Transverse colon (tissue), 4 donors: ENCODE measurements at regions not wholly inside any gene's neighbourhood (a gene's known extent, or its start where the extent isn't known, plus 50 kb on each side); places are given as distances from the start of the nearest gene placed in this dataset.

ENCODE experiments used
- DNase-seq: peaks from one replicate; pipeline ENCODE4 v3.0.0-alpha.2; 2019
- H3K27ac ChIP-seq, 4 donors: fragments of 200-600 bp; sonication (generic); 2 replicates each; pipeline ENCODE4 v1.5.1; 2016 to 2018; ENCODE audit warnings: inconsistent platforms in 4 of 4
- H3K27me3 ChIP-seq: fragments of 200-600 bp; sonication (generic); 2 replicates; pipeline ENCODE4 v1.5.1; 2017; ENCODE audit warnings: inconsistent platforms
- H3K36me3 ChIP-seq, 4 donors: fragments of 200-600 bp; sonication (generic); 2 replicates each; pipeline ENCODE4 v1.5.1; 2017 to 2019; ENCODE audit warnings: inconsistent platforms in 4 of 4
- H3K4me1 ChIP-seq, 4 donors: fragments of 200-600 bp; sonication (generic); 2 replicates each; pipeline ENCODE4 v1.5.1; 2017 to 2020; ENCODE audit warnings: inconsistent platforms in 4 of 4
- H3K4me3 ChIP-seq, 4 donors: fragments of 200-600 bp; sonication (generic); 1 replicate in 1 of 4; 2 replicates in 3 of 4; pipeline versions ENCODE4 v1.5.1 to v1.6.1; 2017 to 2019; ENCODE audit warnings: inconsistent platforms in 4 of 4
- H3K9me3 ChIP-seq, 2 donors: fragments of 200-600 bp; sonication (generic); 2 replicates each; pipeline ENCODE4 v1.5.1; 2017 to 2019; ENCODE audit warnings: inconsistent platforms in 2 of 2
- EP300 ChIP-seq: sonication (generic); formaldehyde crosslinking; IDR thresholded peaks from one replicate; pipeline ENCODE4 v1.6.1; 2017; ENCODE audit warnings: antibody characterized with exemption, low read depth
- POLR2A ChIP-seq: fragments of 450-650 bp; IDR thresholded peaks from one replicate; pipeline ENCODE4 v1.6.1; 2016; ENCODE audit warnings: antibody characterized with exemption, mild to moderate bottlenecking, moderate library complexity
- POLR2AphosphoS5 ChIP-seq, 3 donors: sonication (generic); formaldehyde crosslinking; IDR thresholded peaks; one replicate each; pipeline ENCODE4 v1.6.1; 2016; ENCODE audit warnings: antibody characterized with exemption in 3 of 3
- WGBS, 2 donors: methylation state at CpG; one replicate each; pipeline ENCODE4 v1.1.5; 2018; ENCODE audit warnings: low coverage in 1 of 2; 5-methylcytosine and 5-hydroxymethylcytosine counted together
- in situ Hi-C, 4 donors: fragments of 200-750 bp; cut with MboI; loops; one replicate each; pipeline versions ENCODE4 v1.15.0 to v1.15.1; 2017; ENCODE audit warnings: low sequenced_read_pairs in 3 of 4, low pct_ligation_motif_present in 1 of 4, low pct_unique_long_range_greater_than_20kb in 1 of 4
- intact Hi-C: fragments of 100-400 bp; cut with DNase I; formaldehyde crosslinking; loops from one replicate; pipeline ENCODE4 v1.15.1; 2023; ENCODE audit warnings: low total_unique reads
- TF ChIP-seq, protein P1 (sequence below), 5 experiments: fragments of 200-600 bp in 3 of 5; fragments of 450-650 bp in 2 of 5; sonication (generic) in 3 of 5; IDR thresholded peaks; 1 replicate in 2 of 5; 2 replicates in 3 of 5; pipeline ENCODE4 v1.5.1; 2016 to 2017; ENCODE audit warnings: antibody characterized with exemption in 5 of 5, inconsistent platforms in 3 of 5, mild to moderate bottlenecking in 2 of 5, moderate library complexity in 1 of 5

GRCh38 chr2:33712674-33713073 lies 113.6 kb upstream of the FAM98A start:
- Histone ChIP-seq H3K36me3 (no peaks in the 10 kb centered on the region), H3K4me3 (no peak overlapping the region), H3K9me3 (no peaks in the 10 kb centered on the region), H3K4me1 (no peaks in the 10 kb centered on the region), H3K27me3 (no peaks in the 10 kb centered on the region), H3K27ac (no peak overlapping the region)
- TF ChIP-seq POLR2A (no peak), POLR2AphosphoS5 (IDR thresholded peaks at IDR 0.05) (no peak), EP300 (no peak)
- TF ChIP-seq, protein P1, sequence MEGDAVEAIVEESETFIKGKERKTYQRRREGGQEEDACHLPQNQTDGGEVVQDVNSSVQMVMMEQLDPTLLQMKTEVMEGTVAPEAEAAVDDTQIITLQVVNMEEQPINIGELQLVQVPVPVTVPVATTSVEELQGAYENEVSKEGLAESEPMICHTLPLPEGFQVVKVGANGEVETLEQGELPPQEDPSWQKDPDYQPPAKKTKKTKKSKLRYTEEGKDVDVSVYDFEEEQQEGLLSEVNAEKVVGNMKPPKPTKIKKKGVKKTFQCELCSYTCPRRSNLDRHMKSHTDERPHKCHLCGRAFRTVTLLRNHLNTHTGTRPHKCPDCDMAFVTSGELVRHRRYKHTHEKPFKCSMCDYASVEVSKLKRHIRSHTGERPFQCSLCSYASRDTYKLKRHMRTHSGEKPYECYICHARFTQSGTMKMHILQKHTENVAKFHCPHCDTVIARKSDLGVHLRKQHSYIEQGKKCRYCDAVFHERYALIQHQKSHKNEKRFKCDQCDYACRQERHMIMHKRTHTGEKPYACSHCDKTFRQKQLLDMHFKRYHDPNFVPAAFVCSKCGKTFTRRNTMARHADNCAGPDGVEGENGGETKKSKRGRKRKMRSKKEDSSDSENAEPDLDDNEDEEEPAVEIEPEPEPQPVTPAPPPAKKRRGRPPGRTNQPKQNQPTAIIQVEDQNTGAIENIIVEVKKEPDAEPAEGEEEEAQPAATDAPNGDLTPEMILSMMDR (IDR thresholded peaks at IDR 0.05), result no peak
- in situ Hi-C loops, result no loop called here
- intact Hi-C loops, result no loop called here
- WGBS, 2 donors, result 64 to 83% methylated on average over 2 to 3 of the region's 3 CpGs
- DNase-seq, result no peak

DNA sequence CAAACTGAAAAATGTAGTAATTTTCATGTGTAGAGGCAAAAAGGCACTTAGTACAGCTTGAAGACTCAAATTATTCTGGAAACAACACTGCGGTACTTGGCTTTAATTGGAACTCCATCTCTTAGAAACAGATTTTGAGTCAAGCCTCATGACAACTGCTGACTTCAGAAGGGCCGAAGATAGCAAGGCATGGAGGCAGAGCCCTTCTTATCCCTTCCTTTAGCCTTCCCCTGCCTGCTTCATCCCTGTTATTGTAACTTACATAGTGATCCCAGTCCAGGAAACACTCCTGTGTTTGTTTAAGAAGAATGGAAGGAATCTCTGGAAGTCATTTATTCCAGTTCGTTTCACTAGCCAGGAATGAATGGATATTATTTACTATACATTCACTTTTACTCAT lies 110.9 kb upstream of the FAM98A start:
- Histone ChIP-seq H3K9me3 (no peaks in the 10 kb centered on the region), H3K36me3 (no peaks in the 10 kb centered on the region), H3K4me1 (no peaks in the 10 kb centered on the region), H3K4me3 (no peak overlapping the region), H3K27ac (no peak overlapping the region), H3K27me3 (no peaks in the 10 kb centered on the region)
- TF ChIP-seq POLR2A, result no peak
- TF ChIP-seq EP300, result no peak
- no peak for TF ChIP-seq POLR2AphosphoS5 (IDR thresholded peaks at IDR 0.05)
- TF ChIP-seq, protein P1 (IDR thresholded peaks at IDR 0.05), result no peak
- DNase-seq, result no peak
- in situ Hi-C loops, result no loop called here
- WGBS, 2 donors, result 29 to 57% methylated on average over 3 of the region's 3 CpGs
- intact Hi-C loops, result no loop called here

DNA sequence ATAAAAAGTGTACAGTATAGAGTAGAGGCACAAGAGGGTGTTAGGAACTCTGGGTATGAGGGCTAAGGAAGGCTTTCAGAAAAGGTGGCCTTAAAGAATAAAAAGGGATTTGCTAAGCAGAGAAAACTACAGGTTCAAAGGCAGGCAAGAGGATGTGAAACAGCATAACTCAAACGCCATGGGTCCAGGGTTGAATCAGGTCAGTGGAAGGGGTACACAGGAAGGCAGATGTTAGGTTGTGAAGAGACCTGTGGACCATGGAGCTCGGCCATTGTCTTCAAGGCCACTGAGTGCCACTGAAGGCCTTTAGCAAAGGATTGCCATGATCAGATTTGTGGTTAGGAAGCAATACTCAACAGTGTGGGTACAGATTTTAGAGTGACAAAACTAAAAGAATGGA lies 108.2 kb upstream of the FAM98A start:
- intact Hi-C loops (no loop called here), in situ Hi-C loops (no loop called here)
- Histone ChIP-seq H3K36me3 (no peaks in the 10 kb centered on the region), H3K27me3 (no peaks in the 10 kb centered on the region), H3K27ac (no peak overlapping the region), H3K9me3 (no peaks in the 10 kb centered on the region), H3K4me3 (no peak overlapping the region), H3K4me1 (no peaks in the 10 kb centered on the region)
- TF ChIP-seq POLR2AphosphoS5 (IDR thresholded peaks at IDR 0.05) (no peak), EP300 (no peak), POLR2A (no peak)
- TF ChIP-seq, protein P1 (IDR thresholded peaks at IDR 0.05), result no peak
- no peak for DNase-seq
- 59 to 64% methylated on average over 2 of the region's 2 CpGs for WGBS, 2 donors

DNA sequence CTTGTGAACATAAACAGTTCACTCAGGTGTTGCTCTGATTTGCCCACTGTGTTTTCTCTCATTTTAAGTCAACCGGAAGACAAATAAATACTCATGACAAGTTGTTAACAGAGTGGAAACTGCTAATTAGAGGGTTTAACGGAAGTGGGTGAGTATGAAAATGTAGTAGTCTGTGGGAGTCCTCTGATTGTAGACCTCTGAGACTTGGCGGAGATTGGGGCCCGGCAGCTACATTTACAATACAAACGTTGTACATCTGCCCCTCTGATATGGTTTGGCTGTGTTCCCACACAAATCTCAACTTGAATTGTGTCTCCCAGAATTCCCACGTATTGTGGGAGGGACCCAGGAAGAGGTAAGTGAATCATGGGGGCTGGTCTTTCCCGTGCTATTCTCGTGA lies 107.3 kb upstream of the FAM98A start:
- no peak overlapping the region for H3K27ac ChIP-seq
- no peaks in the 10 kb centered on the region for H3K9me3 ChIP-seq
- intact Hi-C loops, result no loop called here
- DNase-seq, result no peak
- in situ Hi-C loops, result no loop called here
- no peak overlapping the region for H3K4me3 ChIP-seq
- 32 to 60% methylated on average over 5 to 8 of the region's 8 CpGs for WGBS, 2 donors
- no peaks in the 10 kb centered on the region for H3K4me1 ChIP-seq
- no peak for TF ChIP-seq POLR2AphosphoS5 (IDR thresholded peaks at IDR 0.05)
- no peak for TF ChIP-seq POLR2A
- TF ChIP-seq, protein P1 (IDR thresholded peaks at IDR 0.05), result no peak
- TF ChIP-seq EP300, result no peak
- no peaks in the 10 kb centered on the region for H3K36me3 ChIP-seq
- H3K27me3 ChIP-seq, result no peaks in the 10 kb centered on the region
